Endothelial cell (in vitro differentiated cells): ENCODE measurements at regions not wholly inside any gene's neighbourhood (a gene's known extent, or its start where the extent isn't known, plus 50 kb on each side); places are given as distances from the start of the nearest gene placed in this dataset.

ENCODE experiments used
- DNase-seq: peaks from one replicate; pipeline ENCODE4 v3.0.0; 2021; ENCODE audit warnings: low spot score
- H3K27ac Mint-ChIP-seq: one replicate; pipeline ENCODE4 v1.8.0; 2021; ENCODE audit warnings: mixed read lengths, inconsistent platforms; ENCODE audit not compliant: unreplicated experiment
- H3K27me3 Mint-ChIP-seq: one replicate; pipeline ENCODE4 v1.8.0; 2021; ENCODE audit warnings: mild to moderate bottlenecking, moderate library complexity, mixed read lengths, inconsistent platforms; ENCODE audit not compliant: unreplicated experiment
- H3K36me3 Mint-ChIP-seq: one replicate; pipeline ENCODE4 v1.8.0; 2021; ENCODE audit warnings: mild to moderate bottlenecking, low read depth, mixed read lengths, inconsistent platforms; ENCODE audit not compliant: unreplicated experiment
- H3K4me1 Mint-ChIP-seq: one replicate; pipeline ENCODE4 v1.8.0; 2021; ENCODE audit warnings: mild to moderate bottlenecking, mixed read lengths, inconsistent platforms; ENCODE audit not compliant: unreplicated experiment
- H3K4me3 Mint-ChIP-seq: one replicate; pipeline ENCODE4 v1.8.0; 2021; ENCODE audit warnings: mild to moderate bottlenecking, mixed read lengths, inconsistent platforms; ENCODE audit not compliant: unreplicated experiment
- H3K9me3 Mint-ChIP-seq: one replicate; pipeline ENCODE4 v1.8.0; 2021; ENCODE audit warnings: mixed read lengths, inconsistent platforms; ENCODE audit not compliant: unreplicated experiment
- TF ChIP-seq, protein P1 (sequence below): fragments of 200-600 bp; sonication (generic); IDR thresholded peaks from one replicate; pipeline ENCODE4 v1.5.0; 2021; ENCODE audit warnings: antibody characterized with exemption; ENCODE audit not compliant: unreplicated experiment

DNA sequence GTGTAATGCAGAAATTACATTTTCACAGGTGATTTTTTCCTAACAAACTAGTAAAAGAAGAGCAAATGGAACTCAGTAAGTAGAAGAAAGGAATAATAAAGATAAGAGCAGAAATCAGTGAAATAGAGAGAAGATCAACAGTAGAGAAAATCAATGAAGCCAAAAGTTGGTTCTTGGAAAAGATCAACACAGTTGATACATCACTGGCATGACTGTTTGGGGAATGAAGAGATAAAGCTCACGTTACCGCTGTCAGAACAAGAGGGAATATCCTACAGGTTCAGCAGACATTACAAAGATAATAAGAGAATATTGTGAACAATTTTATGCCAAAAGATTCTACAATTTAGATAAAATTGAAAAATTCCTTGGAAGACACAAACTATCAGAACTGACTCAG lies 146.4 kb downstream of the ACTR3B start:
- Mint-ChIP-seq H3K4me1 (no peaks in the 10 kb centered on the region), H3K9me3 (no peaks in the 10 kb centered on the region), H3K36me3 (no peaks in the 10 kb centered on the region), H3K27ac (no peak overlapping the region), H3K27me3 (peaks cover 5% of the 10 kb centered on the region), H3K4me3 (no peak overlapping the region)
- TF ChIP-seq, protein P1, sequence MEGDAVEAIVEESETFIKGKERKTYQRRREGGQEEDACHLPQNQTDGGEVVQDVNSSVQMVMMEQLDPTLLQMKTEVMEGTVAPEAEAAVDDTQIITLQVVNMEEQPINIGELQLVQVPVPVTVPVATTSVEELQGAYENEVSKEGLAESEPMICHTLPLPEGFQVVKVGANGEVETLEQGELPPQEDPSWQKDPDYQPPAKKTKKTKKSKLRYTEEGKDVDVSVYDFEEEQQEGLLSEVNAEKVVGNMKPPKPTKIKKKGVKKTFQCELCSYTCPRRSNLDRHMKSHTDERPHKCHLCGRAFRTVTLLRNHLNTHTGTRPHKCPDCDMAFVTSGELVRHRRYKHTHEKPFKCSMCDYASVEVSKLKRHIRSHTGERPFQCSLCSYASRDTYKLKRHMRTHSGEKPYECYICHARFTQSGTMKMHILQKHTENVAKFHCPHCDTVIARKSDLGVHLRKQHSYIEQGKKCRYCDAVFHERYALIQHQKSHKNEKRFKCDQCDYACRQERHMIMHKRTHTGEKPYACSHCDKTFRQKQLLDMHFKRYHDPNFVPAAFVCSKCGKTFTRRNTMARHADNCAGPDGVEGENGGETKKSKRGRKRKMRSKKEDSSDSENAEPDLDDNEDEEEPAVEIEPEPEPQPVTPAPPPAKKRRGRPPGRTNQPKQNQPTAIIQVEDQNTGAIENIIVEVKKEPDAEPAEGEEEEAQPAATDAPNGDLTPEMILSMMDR, result no peak
- DNase-seq, result no peak

- Mint-ChIP-seq H3K9me3 (no peaks in the 10 kb centered on the region), H3K27me3 (no peaks in the 10 kb centered on the region), H3K27ac (no peak overlapping the region), H3K4me3 (no peak overlapping the region), H3K36me3 (no peaks in the 10 kb centered on the region), H3K4me1 (no peaks in the 10 kb centered on the region)
- DNase-seq, result no peak
- TF ChIP-seq, protein P1, result no peak
Measured at GRCh38 chr7:152907042-152907761, 147.7 kb downstream of the ACTR3B start.

- Mint-ChIP-seq H3K4me3 (no peak overlapping the region), H3K9me3 (no peaks in the 10 kb centered on the region), H3K4me1 (no peaks in the 10 kb centered on the region), H3K27ac (no peak overlapping the region), H3K27me3 (no peaks in the 10 kb centered on the region), H3K36me3 (no peaks in the 10 kb centered on the region)
- DNase-seq, result no peak
- TF ChIP-seq, protein P1, result no peak
Measured at GRCh38 chr7:152909280-152909679, 149.7 kb downstream of the ACTR3B start.

GRCh38 chr7:152909683-152910544 lies 150.4 kb downstream of the ACTR3B start:
- Mint-ChIP-seq H3K27ac (no peak overlapping the region), H3K4me1 (no peaks in the 10 kb centered on the region), H3K4me3 (no peak overlapping the region), H3K27me3 (no peaks in the 10 kb centered on the region), H3K9me3 (no peaks in the 10 kb centered on the region), H3K36me3 (no peaks in the 10 kb centered on the region)
- TF ChIP-seq, protein P1, result no peak
- DNase-seq, result no peak
